Tibial nerve (tissue), 4 donors: ENCODE measurements at regions not wholly inside any gene's neighbourhood (a gene's known extent, or its start where the extent isn't known, plus 50 kb on each side); places are given as distances from the start of the nearest gene placed in this dataset.
A peak's percentile ranks its signal among the peaks of the same experiment; 100 is the strongest.

Experiments used
- DNase-seq, 2 donors: peaks; one replicate each; pipeline ENCODE4 v3.0.0-alpha.2; 2019; ENCODE audit warnings: low spot score in 2 of 2
- H3K27ac ChIP-seq, 4 donors: fragments of 200-600 bp; sonication (generic) in 3 of 4; one replicate each; pipeline ENCODE4 v1.5.1; 2017 to 2019; ENCODE audit warnings: mild to moderate bottlenecking in 1 of 4
- H3K27me3 ChIP-seq, 2 donors: fragments of 200-600 bp; sonication (generic) in 1 of 2; one replicate each; pipeline versions ENCODE4 v1.5.1 to v1.6.0; 2017 to 2019
- H3K36me3 ChIP-seq, 3 donors: fragments of 200-600 bp; sonication (generic); one replicate each; pipeline ENCODE4 v1.5.1; 2018 to 2019
- H3K4me1 ChIP-seq, 4 donors: fragments of 200-600 bp; sonication (generic) in 3 of 4; one replicate each; pipeline ENCODE4 v1.5.1; 2017 to 2019
- H3K4me3 ChIP-seq, 4 donors: fragments of 200-600 bp; sonication (generic) in 3 of 4; one replicate each; pipeline ENCODE4 v1.5.1; 2017 to 2019; ENCODE audit warnings: mild to moderate bottlenecking in 1 of 4, moderate library complexity in 1 of 4
- H3K9me3 ChIP-seq, 4 donors: fragments of 200-600 bp; sonication (generic) in 3 of 4; one replicate each; pipeline ENCODE4 v1.5.1; 2017 to 2019
- CTCF ChIP-seq, 5 experiments: fragments of 200-600 bp in 3 of 5; fragments of 450-650 bp in 2 of 5; sonication (generic) in 3 of 5; IDR thresholded peaks; one replicate each; pipeline ENCODE4 v1.5.1; 2016 to 2019; ENCODE audit warnings: antibody characterized with exemption in 5 of 5, mild to moderate bottlenecking in 3 of 5, moderate library complexity in 2 of 5
- EP300 ChIP-seq, 2 donors: sonication (generic); formaldehyde crosslinking; IDR thresholded peaks; one replicate each; pipeline ENCODE4 v1.6.1; 2017; ENCODE audit warnings: antibody characterized with exemption in 2 of 2, mild to moderate bottlenecking in 1 of 2
- POLR2A ChIP-seq, 2 donors: fragments of 450-650 bp; IDR thresholded peaks; one replicate each; pipeline ENCODE4 v1.6.1; 2017; ENCODE audit warnings: antibody characterized with exemption in 2 of 2, mild to moderate bottlenecking in 2 of 2, moderate library complexity in 2 of 2
- WGBS, 2 donors: methylation state at CpG; one replicate each; pipeline ENCODE4 v1.1.5; 2018; 5-methylcytosine and 5-hydroxymethylcytosine counted together

- H3K27ac ChIP-seq = no peak overlapping the region
- no peak for TF ChIP-seq CTCF (IDR thresholded peaks at IDR 0.05)
- no peak for TF ChIP-seq POLR2A (IDR thresholded peaks at IDR 0.05)
- no peak for TF ChIP-seq EP300 (IDR thresholded peaks at IDR 0.05)
- peaks cover 0 to 27% (median 0%) of the 10 kb centered on the region in 4 donors for H3K9me3 ChIP-seq
- H3K36me3 ChIP-seq = no peaks in the 10 kb centered on the region
- H3K4me3 ChIP-seq = no peak overlapping the region
- peaks cover 0 to 9% (median 0%) of the 10 kb centered on the region in 4 donors for H3K4me1 ChIP-seq
- DNase-seq = no peak
- no peaks in the 10 kb centered on the region for H3K27me3 ChIP-seq
These were observed 484.8 kb upstream of the TSHZ3 start for GRCh38 chr19:31834070-31834469.

GRCh38 chr19:31838163-31838815 is 489.1 kb upstream of the TSHZ3 start:
- peaks cover 0 to 9% (median 0%) of the 10 kb centered on the region in 4 donors for H3K4me1 ChIP-seq
- H3K9me3 ChIP-seq = peaks cover 0 to 37% (median under 1%) of the 10 kb centered on the region in 4 donors
- H3K27me3 ChIP-seq = no peaks in the 10 kb centered on the region
- TF ChIP-seq CTCF (IDR thresholded peaks at IDR 0.05) = no peak
- no peak for TF ChIP-seq POLR2A (IDR thresholded peaks at IDR 0.05)
- no peak for TF ChIP-seq EP300 (IDR thresholded peaks at IDR 0.05)
- peak overlapping the region in 1 of 4 donors; percentile 24 for H3K27ac ChIP-seq
- H3K4me3 ChIP-seq = no peak overlapping the region
- WGBS, 2 donors = 40 to 48% methylated on average over 11 of the region's 11 CpGs
- no peaks in the 10 kb centered on the region for H3K36me3 ChIP-seq
- DNase-seq = no peak

- H3K4me3 ChIP-seq = no peak overlapping the region
- no peak for TF ChIP-seq CTCF (IDR thresholded peaks at IDR 0.05)
- TF ChIP-seq POLR2A (IDR thresholded peaks at IDR 0.05) = no peak
- TF ChIP-seq EP300 (IDR thresholded peaks at IDR 0.05) = no peak
- no peaks in the 10 kb centered on the region for H3K36me3 ChIP-seq
- peaks cover 0 to 9% (median 0%) of the 10 kb centered on the region in 4 donors for H3K4me1 ChIP-seq
- WGBS, 2 donors = 82 to 89% methylated on average over 2 of the region's 2 CpGs
- H3K27ac ChIP-seq = no peak overlapping the region
- peaks cover 0 to 29% (median 2%) of the 10 kb centered on the region in 4 donors for H3K9me3 ChIP-seq
- no peak for DNase-seq
- no peaks in the 10 kb centered on the region for H3K27me3 ChIP-seq
These were observed 491.1 kb upstream of the TSHZ3 start for GRCh38 chr19:31840371-31840770.

GRCh38 chr19:31841755-31842154 is 492.5 kb upstream of the TSHZ3 start:
- Histone ChIP-seq H3K27ac (no peak overlapping the region), H3K36me3 (no peaks in the 10 kb centered on the region), H3K4me1 (peaks cover 0 to 9% (median 0%) of the 10 kb centered on the region in 4 donors), H3K4me3 (no peak overlapping the region), H3K9me3 (peaks cover 0 to 24% (median 2%) of the 10 kb centered on the region in 4 donors), H3K27me3 (no peaks in the 10 kb centered on the region)
- 87 to 90% methylated on average over 1 of the region's 1 CpG for WGBS, 2 donors
- TF ChIP-seq EP300 (IDR thresholded peaks at IDR 0.05) = no peak
- TF ChIP-seq CTCF (IDR thresholded peaks at IDR 0.05) = no peak
- no peak for TF ChIP-seq POLR2A (IDR thresholded peaks at IDR 0.05)
- DNase-seq = no peak

- no peak overlapping the region for H3K4me3 ChIP-seq
- H3K9me3 ChIP-seq = peaks cover 0 to 32% (median 0%) of the 10 kb centered on the region in 4 donors
- no peaks in the 10 kb centered on the region for H3K36me3 ChIP-seq
- H3K4me1 ChIP-seq = no peaks in the 10 kb centered on the region
- TF ChIP-seq POLR2A (IDR thresholded peaks at IDR 0.05) (no peak), EP300 (IDR thresholded peaks at IDR 0.05) (no peak), CTCF (IDR thresholded peaks at IDR 0.05) (no peak)
- no peak for DNase-seq
- H3K27me3 ChIP-seq = no peaks in the 10 kb centered on the region
- 85 to 91% methylated on average over 3 of the region's 3 CpGs for WGBS, 2 donors
- no peak overlapping the region for H3K27ac ChIP-seq
These were observed 482.3 kb upstream of the ZNF507 start for GRCh38 chr19:31863122-31863521.
